Thyroid gland (tissue), 4 donors: ENCODE measurements at regions not wholly inside any gene's neighbourhood (a gene's known extent, or its start where the extent isn't known, plus 50 kb on each side); places are given as distances from the start of the nearest gene placed in this dataset.

Experiments used
- POLR2A ChIP-seq, 2 donors: fragments of 450-650 bp; IDR thresholded peaks; one replicate each; pipeline ENCODE4 v1.6.1; 2017; ENCODE audit warnings: antibody characterized with exemption in 2 of 2, mild to moderate bottlenecking in 2 of 2, moderate library complexity in 1 of 2
- TF ChIP-seq, protein P1 (sequence below), 6 experiments: fragments of 200-600 bp in 3 of 6; fragments of 450-650 bp in 3 of 6; sonication (generic) in 3 of 6; IDR thresholded peaks; one replicate each; pipeline ENCODE4 v1.5.1; 2016 to 2019; ENCODE audit warnings: antibody characterized with exemption in 6 of 6, mild to moderate bottlenecking in 2 of 6, inconsistent platforms in 1 of 6, moderate library complexity in 1 of 6

DNA sequence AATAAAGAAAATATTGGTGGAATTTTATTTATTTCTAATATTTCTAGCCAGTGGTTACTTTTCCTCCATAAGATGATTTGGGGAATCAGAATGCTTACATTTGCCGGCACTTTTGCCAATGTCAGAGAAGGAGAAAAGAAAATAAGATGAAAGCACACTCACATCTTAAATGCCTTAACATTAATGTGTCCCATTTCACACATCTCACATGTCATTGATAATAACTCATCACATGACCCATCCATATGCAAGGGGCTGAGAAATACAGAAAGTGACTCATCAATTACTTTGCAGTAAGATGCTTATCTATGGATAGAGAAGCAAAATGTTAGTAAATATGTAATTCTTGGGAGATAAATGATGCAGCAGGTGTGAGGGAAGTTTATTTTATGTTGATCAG, 1531.0 kb downstream of the PCDH7 start:
- TF ChIP-seq, protein P1, sequence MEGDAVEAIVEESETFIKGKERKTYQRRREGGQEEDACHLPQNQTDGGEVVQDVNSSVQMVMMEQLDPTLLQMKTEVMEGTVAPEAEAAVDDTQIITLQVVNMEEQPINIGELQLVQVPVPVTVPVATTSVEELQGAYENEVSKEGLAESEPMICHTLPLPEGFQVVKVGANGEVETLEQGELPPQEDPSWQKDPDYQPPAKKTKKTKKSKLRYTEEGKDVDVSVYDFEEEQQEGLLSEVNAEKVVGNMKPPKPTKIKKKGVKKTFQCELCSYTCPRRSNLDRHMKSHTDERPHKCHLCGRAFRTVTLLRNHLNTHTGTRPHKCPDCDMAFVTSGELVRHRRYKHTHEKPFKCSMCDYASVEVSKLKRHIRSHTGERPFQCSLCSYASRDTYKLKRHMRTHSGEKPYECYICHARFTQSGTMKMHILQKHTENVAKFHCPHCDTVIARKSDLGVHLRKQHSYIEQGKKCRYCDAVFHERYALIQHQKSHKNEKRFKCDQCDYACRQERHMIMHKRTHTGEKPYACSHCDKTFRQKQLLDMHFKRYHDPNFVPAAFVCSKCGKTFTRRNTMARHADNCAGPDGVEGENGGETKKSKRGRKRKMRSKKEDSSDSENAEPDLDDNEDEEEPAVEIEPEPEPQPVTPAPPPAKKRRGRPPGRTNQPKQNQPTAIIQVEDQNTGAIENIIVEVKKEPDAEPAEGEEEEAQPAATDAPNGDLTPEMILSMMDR (IDR thresholded peaks at IDR 0.05), result no peak
- TF ChIP-seq POLR2A (IDR thresholded peaks at IDR 0.05), result no peak
